Activated CD4-positive, alpha-beta T cell treated with anti-CD3 and anti-CD28 coated beads, Interleukin-2, amount 10 ng/mL, durations not matched to agents 7 days and 5 days (primary cell): ENCODE measurements at regions not wholly inside any gene's neighbourhood (a gene's known extent, or its start where the extent isn't known, plus 50 kb on each side); places are given as distances from the start of the nearest gene placed in this dataset.
A peak's percentile ranks its signal among the peaks of the same experiment; 100 is the strongest.

ENCODE experiments used
- CTCF ChIA-PET: fragments of 350-600 bp; sonication (Branson Sonifier 250); formaldehyde crosslinking; loops from one replicate; lab custom pipeline; 2021; ENCODE audit warnings: antibody characterized with exemption; lab: Charles Lee
- POLR2A ChIA-PET: fragments of 350-600 bp; sonication (Branson Sonifier 250); formaldehyde crosslinking; loops from one replicate; lab custom pipeline; 2021; ENCODE audit warnings: antibody characterized with exemption; lab: Charles Lee
- DNase-seq: peaks from one replicate; pipeline ENCODE4 v3.0.0-alpha.2; 2020
- H3K27ac Mint-ChIP-seq: one replicate; pipeline ENCODE4 v1.8.0; 2021; ENCODE audit warnings: mild to moderate bottlenecking, moderate library complexity, mixed read lengths
- H3K27me3 Mint-ChIP-seq: one replicate; pipeline ENCODE4 v1.8.0; 2021; ENCODE audit warnings: mixed read lengths
- H3K36me3 Mint-ChIP-seq: one replicate; pipeline ENCODE4 v1.8.0; 2021; ENCODE audit warnings: low read depth, mixed read lengths
- H3K4me1 Mint-ChIP-seq: one replicate; pipeline ENCODE4 v1.8.0; 2021; ENCODE audit warnings: mixed read lengths
- H3K4me3 Mint-ChIP-seq: one replicate; pipeline ENCODE4 v1.8.0; 2021; ENCODE audit warnings: mild to moderate bottlenecking, moderate library complexity, mixed read lengths
- H3K9me3 Mint-ChIP-seq: one replicate; pipeline ENCODE4 v1.8.0; 2021; ENCODE audit warnings: mixed read lengths

DNA sequence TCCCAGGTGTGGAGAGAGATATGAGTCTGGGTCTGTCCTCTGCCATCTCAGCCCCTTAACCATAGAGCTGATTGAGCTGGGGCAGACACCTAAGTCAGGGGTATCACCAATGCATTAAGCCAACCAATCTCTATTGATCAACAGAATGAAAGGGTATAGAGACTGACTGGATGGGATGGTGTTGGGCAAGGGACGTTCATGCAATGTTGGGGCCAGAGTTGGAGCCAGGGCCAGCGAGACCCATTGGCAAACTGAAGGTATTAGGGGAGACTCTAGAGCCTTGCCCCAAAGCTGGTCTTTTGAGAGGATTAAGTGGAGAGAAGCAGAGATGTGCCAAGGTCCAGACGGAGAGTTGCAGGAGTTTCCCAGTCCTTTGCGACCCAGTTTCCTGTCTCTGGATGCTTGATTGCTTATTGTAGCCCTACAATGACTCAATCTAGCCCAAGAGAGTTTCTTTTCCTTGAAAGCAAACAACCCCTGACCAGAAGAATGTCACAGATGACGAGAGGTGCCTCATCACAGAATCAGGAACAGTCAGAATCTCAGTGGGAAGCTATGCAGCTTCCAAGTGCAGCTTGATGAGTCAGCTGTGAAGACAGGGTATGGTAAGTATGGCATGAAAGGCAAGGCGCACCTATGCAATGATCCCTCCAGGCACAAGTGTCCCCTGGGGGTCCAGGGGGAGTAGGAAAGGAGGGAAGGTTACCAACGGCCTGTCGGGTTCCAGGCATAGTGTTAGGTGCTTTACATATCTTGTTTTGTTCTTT lies 137.2 kb downstream of the UTP18 start:
- Mint-ChIP-seq H3K27ac (no peak overlapping the region), H3K27me3 (no peaks in the 10 kb centered on the region), H3K4me3 (no peak overlapping the region), H3K4me1 (no peaks in the 10 kb centered on the region), H3K36me3 (no peaks in the 10 kb centered on the region), H3K9me3 (no peaks in the 10 kb centered on the region)
- CTCF ChIA-PET: interaction anchor here (0.7 kb wide), 1 partner anchor 61 kb away, joined by 3 read pairs; no protein-coding TSS in a partner anchor
- POLR2A ChIA-PET: no interaction called here
- DNase-seq: no peak

DNA sequence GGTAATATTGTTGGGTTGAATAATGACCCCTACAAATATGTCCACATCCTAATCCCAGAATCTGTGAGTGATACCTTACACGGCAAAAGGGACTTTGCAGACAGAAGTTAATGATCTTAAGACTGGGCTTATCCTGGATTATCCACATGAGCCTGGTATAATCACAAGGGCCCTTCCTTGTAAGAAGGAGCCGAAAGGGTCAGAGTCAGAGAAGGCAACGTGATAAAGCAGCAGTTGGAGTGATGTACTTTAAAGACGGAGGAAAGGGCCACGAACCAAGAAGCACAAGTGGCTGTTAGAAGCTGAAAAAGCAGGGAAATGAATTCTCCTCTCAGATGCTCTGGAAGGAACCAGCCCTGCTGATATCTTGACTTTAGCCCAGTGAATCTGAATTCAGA lies 137.8 kb downstream of the UTP18 start:
- no peak overlapping the region for H3K27ac Mint-ChIP-seq
- H3K4me3 Mint-ChIP-seq: no peak overlapping the region
- H3K27me3 Mint-ChIP-seq: no peaks in the 10 kb centered on the region
- no peaks in the 10 kb centered on the region for H3K36me3 Mint-ChIP-seq
- ChIA-PET CTCF (interaction anchor here (0.7 kb wide), 1 partner anchor 61 kb away, joined by 3 read pairs; no protein-coding TSS in a partner anchor), POLR2A (no interaction called here)
- no peaks in the 10 kb centered on the region for H3K4me1 Mint-ChIP-seq
- H3K9me3 Mint-ChIP-seq: no peaks in the 10 kb centered on the region
- no peak for DNase-seq

DNA sequence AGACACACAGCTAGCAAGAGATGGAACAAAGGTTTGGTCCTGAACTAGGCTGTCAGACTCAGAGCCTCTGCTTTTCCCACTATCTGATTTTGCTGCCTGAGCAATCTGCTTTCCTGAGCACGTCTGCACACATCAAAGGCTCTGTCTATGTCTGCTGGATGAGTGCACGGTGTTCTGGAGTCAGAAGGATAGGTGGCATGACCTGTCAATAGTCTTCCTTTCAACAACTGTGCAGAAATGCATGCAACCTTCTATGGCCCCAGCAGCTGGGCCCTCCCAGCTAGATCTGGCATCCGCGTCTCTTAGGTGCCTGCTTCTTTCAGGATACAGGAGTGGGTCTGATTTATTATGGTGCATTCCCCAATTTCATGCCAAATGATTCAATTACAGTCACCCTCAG lies 138.3 kb downstream of the UTP18 start:
- H3K36me3 Mint-ChIP-seq: no peaks in the 10 kb centered on the region
- no peak for DNase-seq
- no peaks in the 10 kb centered on the region for H3K4me1 Mint-ChIP-seq
- H3K4me3 Mint-ChIP-seq: no peak overlapping the region
- no peaks in the 10 kb centered on the region for H3K27me3 Mint-ChIP-seq
- H3K9me3 Mint-ChIP-seq: no peaks in the 10 kb centered on the region
- POLR2A ChIA-PET: no interaction called here
- H3K27ac Mint-ChIP-seq: no peak overlapping the region
- CTCF ChIA-PET: no interaction called here

DNA sequence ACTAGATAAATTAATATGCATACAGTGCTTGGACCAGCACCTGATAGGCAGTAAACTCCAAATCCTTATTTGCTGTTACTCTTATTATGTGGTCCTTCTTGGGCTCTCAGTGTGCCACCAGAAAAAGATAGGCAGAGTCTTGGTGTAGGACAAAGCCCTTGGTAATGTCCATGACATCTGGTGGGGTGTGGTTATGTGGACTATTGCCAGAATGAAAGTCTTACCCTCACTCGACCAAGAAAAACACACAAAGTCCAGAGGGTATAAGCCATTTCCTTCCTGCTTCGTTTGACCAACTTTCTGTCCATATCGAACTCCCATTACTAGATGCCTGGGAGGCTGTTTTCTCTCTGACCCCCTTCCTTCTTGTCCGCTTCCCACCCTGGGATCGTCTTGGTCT lies 140.9 kb downstream of the UTP18 start:
- H3K4me3 Mint-ChIP-seq: no peak overlapping the region
- no peaks in the 10 kb centered on the region for H3K4me1 Mint-ChIP-seq
- POLR2A ChIA-PET: no interaction called here
- DNase-seq: no peak
- no peak overlapping the region for H3K27ac Mint-ChIP-seq
- H3K27me3 Mint-ChIP-seq: no peaks in the 10 kb centered on the region
- no peaks in the 10 kb centered on the region for H3K9me3 Mint-ChIP-seq
- CTCF ChIA-PET: no interaction called here
- H3K36me3 Mint-ChIP-seq: no peaks in the 10 kb centered on the region

DNA sequence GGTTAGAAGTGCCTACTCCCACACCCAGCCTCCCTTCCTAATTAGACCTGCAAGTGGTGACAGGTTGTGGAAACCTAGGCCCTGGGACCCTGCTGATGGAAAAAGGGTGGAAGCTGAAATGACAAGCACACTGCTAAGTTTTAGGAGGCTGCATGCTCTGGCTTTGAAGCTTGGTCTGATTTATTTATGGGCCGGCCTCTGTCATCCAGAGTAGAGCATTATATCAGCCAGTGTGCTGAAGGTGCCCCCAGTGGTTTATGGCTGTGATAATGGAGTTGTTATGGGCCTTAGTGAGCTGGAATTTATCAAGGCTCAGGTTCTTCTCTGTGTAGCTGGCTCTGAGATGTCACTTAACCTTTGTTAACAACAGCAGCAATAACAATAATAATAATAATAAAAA lies 142.6 kb downstream of the UTP18 start:
- Mint-ChIP-seq H3K36me3 (no peaks in the 10 kb centered on the region), H3K27ac (no peak overlapping the region), H3K4me3 (no peak overlapping the region), H3K9me3 (no peaks in the 10 kb centered on the region), H3K27me3 (no peaks in the 10 kb centered on the region), H3K4me1 (no peaks in the 10 kb centered on the region)
- no peak for DNase-seq
- CTCF ChIA-PET: interaction anchor here (0.5 to 1.2 kb wide), 3 partner anchors 15 to 587 kb away, joined by 3 to 4 read pairs (median 3); no protein-coding TSS in a partner anchor
- POLR2A ChIA-PET: no interaction called here

DNA sequence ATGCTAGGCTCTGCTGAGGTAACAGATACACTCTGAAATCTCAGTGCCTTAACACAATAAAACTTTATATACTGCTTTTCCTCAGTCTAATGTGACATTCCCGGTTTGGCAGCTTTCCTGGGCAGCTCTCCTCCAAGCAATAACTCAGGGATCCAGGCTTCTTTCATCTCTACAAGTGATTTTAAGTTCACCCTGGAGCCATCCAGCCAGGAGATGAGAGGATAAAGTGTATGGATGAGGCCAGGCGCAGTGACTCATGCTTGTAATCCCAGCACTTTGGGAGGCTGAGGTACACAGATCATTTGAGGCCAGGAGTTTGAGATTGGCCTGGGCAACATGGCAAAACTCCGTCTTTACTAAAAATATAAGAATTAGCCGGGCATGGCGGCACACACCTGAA lies 147.2 kb downstream of the UTP18 start:
- no peaks in the 10 kb centered on the region for H3K36me3 Mint-ChIP-seq
- DNase-seq: no peak
- H3K27ac Mint-ChIP-seq: no peak overlapping the region
- CTCF ChIA-PET: interaction anchor here (1.2 kb wide), 1 partner anchor 15 kb away, joined by 4 read pairs; no protein-coding TSS in a partner anchor
- H3K27me3 Mint-ChIP-seq: peaks cover 2% of the 10 kb centered on the region
- POLR2A ChIA-PET: no interaction called here
- H3K4me1 Mint-ChIP-seq: no peaks in the 10 kb centered on the region
- H3K4me3 Mint-ChIP-seq: no peak overlapping the region
- no peaks in the 10 kb centered on the region for H3K9me3 Mint-ChIP-seq

DNA sequence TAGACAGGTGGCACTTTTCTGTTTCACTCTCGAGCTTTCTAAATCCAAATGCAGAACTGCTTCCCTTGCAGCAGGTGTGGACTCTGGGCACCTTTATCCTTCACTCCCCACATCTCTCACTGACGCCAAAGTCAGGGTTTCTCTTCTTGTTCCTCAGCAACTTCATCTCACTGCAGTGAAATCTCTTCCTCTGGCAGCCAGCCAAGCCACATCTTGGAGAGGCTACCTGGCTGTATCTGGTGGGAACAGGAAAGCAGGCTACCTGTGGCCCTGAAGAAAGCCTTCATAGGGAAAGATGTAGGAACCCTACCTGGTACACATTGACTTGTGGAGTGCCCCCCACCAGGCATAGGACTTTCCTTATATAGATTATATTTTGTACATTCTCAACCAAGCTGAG lies 159.1 kb downstream of the UTP18 start:
- Mint-ChIP-seq H3K36me3 (no peaks in the 10 kb centered on the region), H3K9me3 (peaks cover 5% of the 10 kb centered on the region), H3K27ac (no peak overlapping the region), H3K4me3 (no peak overlapping the region), H3K4me1 (peaks cover 8% of the 10 kb centered on the region), H3K27me3 (peaks cover 2% of the 10 kb centered on the region)
- CTCF ChIA-PET: interaction anchor here (0.7 to 1.0 kb wide), 2 partner anchors 20 to 34 kb away, joined by 4 read pairs; no protein-coding TSS in a partner anchor
- POLR2A ChIA-PET: no interaction called here
- no peak for DNase-seq

DNA sequence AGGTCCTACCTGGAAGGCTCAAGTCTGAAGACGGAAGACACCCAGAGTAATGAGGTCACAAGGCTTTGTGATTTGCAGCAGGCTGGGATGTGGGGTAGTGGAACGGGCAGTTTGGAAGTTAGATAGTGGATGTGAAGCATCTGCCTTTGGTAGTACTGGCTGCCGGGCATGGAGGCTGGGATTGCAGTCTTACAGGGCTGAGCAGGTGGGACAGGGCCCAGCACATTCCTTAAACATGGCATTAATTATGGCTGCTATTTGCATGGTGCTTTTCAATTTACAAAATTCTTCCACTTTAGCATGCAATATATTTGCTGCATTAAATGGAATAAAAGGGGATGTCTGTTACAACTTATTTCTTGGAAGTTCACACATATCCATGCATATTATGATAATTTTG lies 161.2 kb downstream of the UTP18 start:
- Mint-ChIP-seq H3K4me1 (peaks cover 11% of the 10 kb centered on the region), H3K36me3 (peaks cover 1% of the 10 kb centered on the region), H3K27ac (no peak overlapping the region), H3K9me3 (peaks cover 5% of the 10 kb centered on the region), H3K4me3 (no peak overlapping the region), H3K27me3 (peaks cover 2% of the 10 kb centered on the region)
- no peak for DNase-seq
- ChIA-PET CTCF (no interaction called here), POLR2A (no interaction called here)

DNA sequence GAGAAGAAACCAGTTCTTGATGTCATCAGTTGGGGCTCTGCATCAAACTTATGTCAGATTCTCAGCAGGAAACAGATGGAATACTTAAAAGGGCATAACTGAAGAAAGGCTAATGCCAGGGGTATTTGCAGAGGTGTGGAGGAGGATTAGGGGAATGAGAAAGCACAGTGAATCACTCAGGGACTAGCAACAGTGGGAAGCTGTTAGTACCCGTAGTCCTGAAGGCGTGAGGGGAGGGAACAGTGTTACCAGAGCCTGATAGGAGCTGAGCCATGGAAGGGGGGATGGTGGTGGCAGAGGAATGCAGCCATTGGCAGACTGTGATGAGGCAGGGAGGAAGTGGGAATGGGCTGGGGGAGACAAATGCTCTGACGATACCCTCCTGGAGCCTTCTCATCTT lies 162.3 kb downstream of the UTP18 start:
- POLR2A ChIA-PET: no interaction called here
- DNase-seq: no peak
- CTCF ChIA-PET: interaction anchor here (0.5 kb wide), 1 partner anchor 1015 kb away, joined by 4 read pairs; no protein-coding TSS in a partner anchor
- H3K4me1 Mint-ChIP-seq: peaks cover 22% of the 10 kb centered on the region
- no peak overlapping the region for H3K4me3 Mint-ChIP-seq
- H3K27me3 Mint-ChIP-seq: peaks cover 2% of the 10 kb centered on the region
- H3K9me3 Mint-ChIP-seq: peaks cover 5% of the 10 kb centered on the region
- peaks cover 1% of the 10 kb centered on the region for H3K36me3 Mint-ChIP-seq
- H3K27ac Mint-ChIP-seq: no peak overlapping the region

DNA sequence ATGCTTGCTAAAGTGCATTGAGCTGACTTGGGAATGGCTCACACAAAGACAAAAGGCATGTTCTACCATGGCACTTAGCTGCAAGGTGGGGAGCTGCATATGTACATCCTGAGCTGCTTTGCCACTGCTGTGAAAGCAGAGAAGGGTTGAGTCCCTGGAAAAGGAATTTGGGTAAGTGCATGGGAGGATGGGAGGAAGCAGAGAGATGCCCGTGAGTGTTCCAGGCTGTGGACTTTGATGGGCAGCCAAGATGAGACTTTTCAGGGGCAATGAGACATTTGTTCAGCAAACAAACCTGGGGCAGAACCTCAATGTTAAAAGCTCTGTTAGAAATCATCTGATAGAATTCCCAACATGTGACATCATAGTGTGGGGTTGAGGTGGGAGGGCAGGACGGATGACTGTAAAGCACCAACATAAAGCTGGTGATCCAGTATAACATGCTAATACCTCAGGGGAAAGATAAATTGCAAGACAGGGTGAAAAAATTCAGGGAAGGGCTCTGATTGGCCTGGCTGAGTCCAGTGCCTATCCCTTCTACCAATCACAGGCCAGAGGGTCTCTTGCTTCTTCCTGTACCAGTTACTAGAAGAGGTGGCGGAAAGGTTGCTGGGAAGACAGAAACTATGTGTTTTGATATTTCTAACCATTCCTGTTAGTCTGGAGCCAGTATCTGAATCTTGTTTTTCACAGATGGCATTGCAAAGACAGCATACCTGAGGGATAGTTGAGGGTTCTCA lies 163.2 kb downstream of the UTP18 start:
- ChIA-PET CTCF (interaction anchor here (0.5 kb wide), 1 partner anchor 1016 kb away, joined by 4 read pairs; no protein-coding TSS in a partner anchor), POLR2A (no interaction called here)
- H3K4me1 Mint-ChIP-seq: peaks cover 27% of the 10 kb centered on the region
- no peaks in the 10 kb centered on the region for H3K27me3 Mint-ChIP-seq
- peaks cover 1% of the 10 kb centered on the region for H3K36me3 Mint-ChIP-seq
- no peak overlapping the region for H3K27ac Mint-ChIP-seq
- H3K9me3 Mint-ChIP-seq: peaks cover 5% of the 10 kb centered on the region
- DNase-seq: no peak
- H3K4me3 Mint-ChIP-seq: no peak overlapping the region

DNA sequence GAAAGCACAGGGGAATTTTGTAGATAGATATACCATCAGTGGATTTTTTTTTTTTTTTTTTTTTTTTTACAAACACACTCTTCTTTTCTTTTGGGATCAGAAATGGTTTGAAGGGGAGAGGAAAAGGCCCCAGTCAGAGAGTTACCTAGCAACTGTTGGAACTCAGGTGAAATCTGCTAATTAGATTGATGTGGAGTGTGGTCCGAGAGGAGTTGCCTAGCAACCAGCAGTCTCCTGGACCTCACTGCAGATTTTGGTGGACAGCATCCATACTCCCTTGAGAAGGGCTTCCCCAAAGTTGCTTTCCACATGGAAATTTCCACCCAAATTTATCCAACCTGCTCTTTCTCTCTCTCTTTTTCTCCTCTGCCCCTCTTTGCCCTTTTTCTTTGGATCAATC lies 165.4 kb downstream of the UTP18 start:
- Mint-ChIP-seq H3K9me3 (peaks cover 5% of the 10 kb centered on the region), H3K4me3 (no peak overlapping the region), H3K36me3 (peaks cover 9% of the 10 kb centered on the region), H3K27ac (no peak overlapping the region), H3K4me1 (peaks cover 45% of the 10 kb centered on the region), H3K27me3 (no peaks in the 10 kb centered on the region)
- ChIA-PET POLR2A (no interaction called here), CTCF (no interaction called here)
- no peak for DNase-seq

DNA sequence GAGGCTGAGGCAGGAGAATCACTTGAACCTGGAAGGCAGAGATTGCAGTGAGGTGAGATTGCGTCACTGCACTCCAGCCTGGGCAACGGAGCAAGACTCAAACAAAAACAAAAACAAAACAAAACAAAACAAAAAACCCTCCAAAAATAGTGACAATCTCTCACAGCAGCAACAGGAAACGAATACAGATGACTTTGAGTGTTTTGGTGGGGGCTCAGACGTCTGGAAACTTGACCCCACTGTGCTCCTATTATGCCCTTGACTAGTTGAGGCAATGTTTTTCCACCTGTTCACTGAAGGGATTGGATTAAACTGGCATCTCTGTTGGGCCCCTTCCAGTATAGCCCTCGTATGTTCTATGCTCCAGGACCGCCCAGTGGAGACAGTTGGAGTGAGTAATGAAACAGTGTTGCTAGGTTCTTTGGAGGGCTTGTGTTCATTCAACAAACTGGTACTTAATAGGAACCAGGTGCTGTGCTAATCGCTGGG lies 167.0 kb downstream of the UTP18 start:
- Mint-ChIP-seq H3K27ac (peak overlapping the region; percentile 88), H3K9me3 (peaks cover 5% of the 10 kb centered on the region), H3K36me3 (peaks cover 9% of the 10 kb centered on the region), H3K4me1 (peaks cover 48% of the 10 kb centered on the region), H3K27me3 (no peaks in the 10 kb centered on the region), H3K4me3 (peak overlapping the region; percentile 13)
- ChIA-PET POLR2A (no interaction called here), CTCF (no interaction called here)
- peak; percentile 39 for DNase-seq

DNA sequence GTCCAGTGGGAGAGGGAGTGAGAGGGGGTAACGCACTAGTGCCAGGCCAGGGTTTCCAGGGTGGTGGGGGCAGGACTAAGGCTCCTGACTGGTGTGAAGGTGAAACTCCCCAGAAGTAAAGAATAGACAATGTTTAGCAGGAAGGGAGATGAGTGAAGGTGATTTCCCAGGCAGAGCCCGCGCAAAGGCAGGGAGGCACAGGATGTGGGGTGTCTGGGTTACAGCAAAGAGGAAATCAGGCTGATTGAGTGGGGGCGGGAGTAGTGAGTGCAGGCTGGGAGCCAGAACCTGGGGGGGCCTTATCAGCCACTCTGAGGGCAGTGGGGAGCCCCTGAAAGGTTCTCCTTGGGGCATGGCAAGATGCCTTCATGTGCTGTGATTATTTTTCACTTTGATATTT lies 167.5 kb downstream of the UTP18 start:
- peaks cover 48% of the 10 kb centered on the region for H3K4me1 Mint-ChIP-seq
- CTCF ChIA-PET: interaction anchor here (2.8 kb wide), 1 partner anchor 14 kb away, joined by 8 read pairs; no protein-coding TSS in a partner anchor
- peak; percentile 70 for DNase-seq
- H3K4me3 Mint-ChIP-seq: peak overlapping the region; percentile 13
- peaks cover 5% of the 10 kb centered on the region for H3K9me3 Mint-ChIP-seq
- peak overlapping the region; percentile 88 for H3K27ac Mint-ChIP-seq
- peaks cover 9% of the 10 kb centered on the region for H3K36me3 Mint-ChIP-seq
- no peaks in the 10 kb centered on the region for H3K27me3 Mint-ChIP-seq
- POLR2A ChIA-PET: no interaction called here
